Stomach (tissue), 4 donors: ENCODE measurements at regions not wholly inside any gene's neighbourhood (a gene's known extent, or its start where the extent isn't known, plus 50 kb on each side); places are given as distances from the start of the nearest gene placed in this dataset.

Experiments
- CTCF ChIP-seq, 7 experiments: fragments of 450-650 bp in 4 of 7; fragments of 200-600 bp in 3 of 7; sonication (generic) in 3 of 7; IDR thresholded peaks; one replicate each; pipeline ENCODE4 v1.5.1; 2016 to 2019; ENCODE audit warnings: antibody characterized with exemption in 7 of 7, control low read depth in 2 of 7, mild to moderate bottlenecking in 1 of 7
- EP300 ChIP-seq: sonication (generic); formaldehyde crosslinking; IDR thresholded peaks from one replicate; pipeline ENCODE4 v1.6.1; 2017; ENCODE audit warnings: antibody characterized with exemption
- POLR2A ChIP-seq, 4 donors: fragments of 450-650 bp; IDR thresholded peaks; one replicate each; pipeline ENCODE4 v1.6.1; 2016; ENCODE audit warnings: antibody characterized with exemption in 4 of 4, control low read depth in 2 of 4, mild to moderate bottlenecking in 1 of 4, moderate library complexity in 1 of 4

DNA sequence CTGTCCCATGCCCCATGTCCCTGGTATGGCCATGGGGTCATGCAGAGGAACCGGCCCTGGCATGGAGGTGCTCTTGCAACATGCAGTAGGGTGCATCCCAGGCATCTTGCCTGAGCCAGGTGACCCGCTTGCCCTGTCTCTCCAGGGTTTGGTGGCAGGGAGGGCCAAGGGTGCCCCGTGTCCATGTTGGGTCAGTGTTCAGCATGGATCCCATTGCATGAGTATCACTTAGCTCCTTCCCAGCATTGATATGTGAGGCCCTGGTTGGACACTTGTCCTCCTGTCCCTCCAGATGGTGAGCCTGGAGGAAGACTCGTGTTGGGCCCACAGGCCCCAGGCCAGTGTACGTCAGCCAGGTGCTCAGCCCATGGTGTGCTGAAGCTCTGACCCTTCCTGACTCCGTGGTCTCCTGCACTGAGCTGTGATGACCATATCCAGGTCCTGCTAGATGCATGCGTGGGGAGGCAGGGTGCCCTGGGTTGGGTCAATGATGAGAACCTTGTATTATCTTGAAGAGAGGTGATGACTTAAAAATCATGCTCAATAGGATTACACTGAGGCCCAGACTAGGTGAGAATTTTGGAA is 205.0 kb downstream of the UBE3A start:
- TF ChIP-seq CTCF (IDR thresholded peaks at IDR 0.05) (no peak), POLR2A (IDR thresholded peaks at IDR 0.05) (no peak), EP300 (no peak)
